CD4-positive, alpha-beta T cell (primary cell): ENCODE measurements at regions not wholly inside any gene's neighbourhood (a gene's known extent, or its start where the extent isn't known, plus 50 kb on each side); places are given as distances from the start of the nearest gene placed in this dataset.

Experiments used
- ATAC-seq: fragments of 200-7000 bp; cut with Tn5 transposase; one replicate; pipeline ENCODE4 v1.10.0; 2022; ENCODE audit warnings: mild to moderate bottlenecking; ENCODE audit not compliant: poor library complexity
- CTCF ChIA-PET: fragments of 350-600 bp; sonication (Branson Sonifier 250); formaldehyde crosslinking; loops from one replicate; lab custom pipeline; 2021; ENCODE audit warnings: antibody characterized with exemption, inconsistent platforms; lab: Charles Lee
- POLR2A ChIA-PET: fragments of 350-600 bp; sonication (Branson Sonifier 250); formaldehyde crosslinking; loops from one replicate; lab custom pipeline; 2021; ENCODE audit warnings: antibody characterized with exemption, inconsistent platforms; lab: Charles Lee
- DNase-seq, 14 experiments: peaks; one replicate each; pipeline ENCODE4 v3.0.0-alpha.2; 2013 to 2020; ENCODE audit warnings: mixed read lengths in 2 of 14
- H3K27ac ChIP-seq, 2 donors: one replicate each; pipeline versions ENCODE4 v1.5.1 to v1.7.0; 2013; ENCODE audit warnings: low read length in 2 of 2, low read depth in 1 of 2, mild to moderate bottlenecking in 1 of 2
- H3K27me3 ChIP-seq, 2 experiments: 1 replicate in 1 of 2; 2 replicates in 1 of 2; pipeline versions ENCODE4 v1.6.1 to v1.7.0; 2013; ENCODE audit warnings: low read length in 2 of 2, control low read depth in 1 of 2, mild to moderate bottlenecking in 1 of 2, moderate library complexity in 1 of 2; ENCODE audit not compliant: insufficient read depth in 2 of 2, control insufficient read depth in 1 of 2
- H3K36me3 ChIP-seq: one replicate; pipeline ENCODE4 v1.6.1; 2013; ENCODE audit warnings: low read length, control low read depth; ENCODE audit not compliant: insufficient read depth
- H3K4me1 ChIP-seq: one replicate; pipeline ENCODE4 v1.6.1; 2013; ENCODE audit warnings: low read length, control low read depth; ENCODE audit not compliant: insufficient read depth
- H3K4me3 ChIP-seq: one replicate; pipeline ENCODE4 v1.5.1; 2013; ENCODE audit warnings: mild to moderate bottlenecking, low read length, moderate library complexity
- H3K9me3 ChIP-seq, 2 experiments: 1 replicate in 1 of 2; 2 replicates in 1 of 2; pipeline versions ENCODE4 v1.6.1 to v1.7.0; 2013; ENCODE audit warnings: low read length in 2 of 2, mild to moderate bottlenecking in 2 of 2, control low read depth in 1 of 2, moderate library complexity in 1 of 2; ENCODE audit not compliant: control insufficient read depth in 1 of 2, insufficient read depth in 1 of 2
- H3K27ac Mint-ChIP-seq: one replicate; pipeline ENCODE4 v1.8.0; 2020; ENCODE audit warnings: mixed read lengths
- H3K27me3 Mint-ChIP-seq: one replicate; pipeline ENCODE4 v1.8.0; 2021; ENCODE audit warnings: mixed read lengths
- H3K36me3 Mint-ChIP-seq: one replicate; pipeline ENCODE4 v1.8.0; 2021; ENCODE audit warnings: low read depth, mixed read lengths
- H3K4me1 Mint-ChIP-seq: one replicate; pipeline ENCODE4 v1.8.0; 2021; ENCODE audit warnings: low read depth, mixed read lengths
- H3K4me3 Mint-ChIP-seq: one replicate; pipeline ENCODE4 v1.8.0; 2020; ENCODE audit warnings: mild to moderate bottlenecking, mixed read lengths
- H3K9me3 Mint-ChIP-seq: one replicate; pipeline ENCODE4 v1.8.0; 2020; ENCODE audit warnings: mixed read lengths
- CTCF ChIP-seq: fragments of 200-600 bp; IDR thresholded peaks from one replicate; pipeline ENCODE4 v1.8.0; 2022; ENCODE audit warnings: antibody characterized with exemption, mild to moderate bottlenecking
- intact Hi-C, 2 experiments: fragments of 100-400 bp; cut with DNase I in 1 of 2; cut with micrococcal nuclease in 1 of 2; formaldehyde crosslinking; loops; one replicate each; pipeline versions ENCODE4 v1.15.1 to v1.9.0; 2023 to 2025; cut with DNase I, micrococcal nuclease

GRCh38 chr11:127596433-127596832 lies 595.9 kb upstream of the KIRREL3 start:
- ChIA-PET POLR2A (no interaction called here), CTCF (no interaction called here)
- Histone ChIP-seq H3K36me3 (no peaks in the 10 kb centered on the region), H3K4me3 (no peak overlapping the region), H3K27me3 (no peaks in the 10 kb centered on the region), H3K27ac (no peak overlapping the region), H3K9me3 (no peaks in the 10 kb centered on the region), H3K4me1 (no peaks in the 10 kb centered on the region)
- intact Hi-C loops: no loop called here
- H3K9me3 Mint-ChIP-seq: no peaks in the 10 kb centered on the region
- H3K27ac Mint-ChIP-seq: no peak overlapping the region
- peaks cover 3% of the 10 kb centered on the region for H3K27me3 Mint-ChIP-seq
- H3K36me3 Mint-ChIP-seq: no peaks in the 10 kb centered on the region
- no peak overlapping the region for H3K4me3 Mint-ChIP-seq
- no peak for ATAC-seq
- DNase-seq: no peak
- H3K4me1 Mint-ChIP-seq: no peaks in the 10 kb centered on the region
- TF ChIP-seq CTCF: no peak

- no peaks in the 10 kb centered on the region for H3K4me1 ChIP-seq
- H3K27me3 Mint-ChIP-seq: peaks cover 16% of the 10 kb centered on the region
- no peak overlapping the region for H3K27ac Mint-ChIP-seq
- H3K27me3 ChIP-seq: no peaks in the 10 kb centered on the region
- intact Hi-C loops: no loop called here
- no peaks in the 10 kb centered on the region for H3K36me3 Mint-ChIP-seq
- H3K4me3 Mint-ChIP-seq: no peak overlapping the region
- no peaks in the 10 kb centered on the region for H3K4me1 Mint-ChIP-seq
- no peak for TF ChIP-seq CTCF
- no peaks in the 10 kb centered on the region for H3K9me3 Mint-ChIP-seq
- no peaks in the 10 kb centered on the region for H3K9me3 ChIP-seq
- no peak overlapping the region for H3K27ac ChIP-seq
- ATAC-seq (no peak), DNase-seq (no peak)
- CTCF ChIA-PET: no interaction called here
- no peak overlapping the region for H3K4me3 ChIP-seq
- no peaks in the 10 kb centered on the region for H3K36me3 ChIP-seq
- POLR2A ChIA-PET: no interaction called here
Measured at GRCh38 chr11:127592371-127592770, 591.8 kb upstream of the KIRREL3 start.

- Mint-ChIP-seq H3K27ac (no peak overlapping the region), H3K4me1 (no peaks in the 10 kb centered on the region), H3K9me3 (no peaks in the 10 kb centered on the region), H3K36me3 (no peaks in the 10 kb centered on the region), H3K4me3 (no peak overlapping the region), H3K27me3 (peaks cover 16% of the 10 kb centered on the region)
- ATAC-seq (no peak), DNase-seq (no peak)
- Histone ChIP-seq H3K27me3 (no peaks in the 10 kb centered on the region), H3K4me1 (no peaks in the 10 kb centered on the region), H3K36me3 (no peaks in the 10 kb centered on the region), H3K27ac (no peak overlapping the region), H3K4me3 (no peak overlapping the region), H3K9me3 (no peaks in the 10 kb centered on the region)
- no peak for TF ChIP-seq CTCF
- POLR2A ChIA-PET: no interaction called here
- intact Hi-C loops: no loop called here
- CTCF ChIA-PET: no interaction called here
Measured at GRCh38 chr11:127590314-127590713, 589.7 kb upstream of the KIRREL3 start.
